HG02759 (cell line): ENCODE measurements at regions not wholly inside any gene's neighbourhood (a gene's known extent, or its start where the extent isn't known, plus 50 kb on each side); places are given as distances from the start of the nearest gene placed in this dataset.

Experiments
- ATAC-seq: cut with Tn5 transposase; IDR thresholded peaks from one replicate; pipeline ENCODE4 v1.9.1; 2021; ENCODE audit warnings: mild to moderate bottlenecking, moderate library complexity; ENCODE audit not compliant: unreplicated experiment

- ATAC-seq = no peak
Observed at GRCh38 chr1:238248356-238248755, 357.6 kb upstream of the ZP4 start.

DNA sequence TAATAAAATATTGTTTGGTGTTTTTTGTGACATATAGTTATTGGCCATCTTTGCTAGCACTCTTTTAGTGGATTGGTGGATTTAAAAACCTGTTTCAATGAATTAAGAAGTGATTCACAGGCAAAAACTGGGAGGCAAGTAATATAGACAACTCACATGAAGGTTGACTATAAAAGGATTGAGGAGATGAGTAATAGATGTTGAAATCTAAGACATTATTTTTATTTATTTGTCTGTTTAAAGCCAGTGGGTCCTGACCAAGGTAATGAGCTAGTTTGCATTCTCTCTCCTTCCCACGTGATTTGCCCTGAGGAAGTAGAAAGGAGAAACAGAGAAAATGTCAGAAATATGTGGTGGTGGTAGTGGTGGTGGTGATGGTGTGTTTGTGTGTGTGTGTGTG, 351.5 kb upstream of the ZP4 start:
- ATAC-seq = no peak

DNA sequence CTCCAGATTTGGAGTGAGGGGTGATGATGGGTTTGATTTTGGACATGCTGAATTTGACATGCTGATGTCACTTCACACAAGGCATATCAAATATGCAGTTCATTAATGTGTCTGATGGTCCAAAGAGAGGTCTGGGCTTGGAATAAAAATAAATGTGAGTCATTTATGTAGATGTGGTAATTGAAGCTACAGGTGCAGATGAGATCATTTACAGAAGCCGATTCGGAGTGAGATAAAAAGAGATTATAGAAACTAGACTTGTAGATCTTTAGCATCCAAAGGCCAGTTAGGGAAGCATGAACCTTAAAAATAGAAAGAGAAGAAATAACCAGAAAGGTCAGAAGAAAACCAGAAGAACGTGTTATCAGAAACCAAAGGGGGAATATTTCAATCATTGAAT, 350.9 kb upstream of the ZP4 start:
- no peak for ATAC-seq

GRCh38 chr1:238239343-238239742, 348.6 kb upstream of the ZP4 start:
- no peak for ATAC-seq

DNA sequence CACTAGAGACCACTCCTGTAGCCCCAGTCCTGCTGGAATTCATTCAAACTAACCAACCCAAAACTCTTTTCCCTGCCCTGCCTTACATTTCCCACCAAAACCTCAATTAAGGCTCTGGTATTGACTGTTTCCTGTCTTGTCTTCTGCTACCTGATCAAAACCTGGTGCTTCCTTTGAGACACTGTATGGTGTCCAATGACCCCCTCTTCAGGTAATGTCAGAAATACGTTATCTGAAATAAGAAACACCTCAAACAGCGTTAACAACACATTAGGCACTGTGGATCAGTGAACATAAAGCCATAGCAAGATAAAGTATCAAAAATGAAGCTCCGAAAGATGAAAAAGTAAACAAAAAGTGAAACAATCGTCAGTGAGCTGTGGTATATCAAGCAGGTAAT, 343.2 kb upstream of the ZP4 start:
- ATAC-seq = no peak

DNA sequence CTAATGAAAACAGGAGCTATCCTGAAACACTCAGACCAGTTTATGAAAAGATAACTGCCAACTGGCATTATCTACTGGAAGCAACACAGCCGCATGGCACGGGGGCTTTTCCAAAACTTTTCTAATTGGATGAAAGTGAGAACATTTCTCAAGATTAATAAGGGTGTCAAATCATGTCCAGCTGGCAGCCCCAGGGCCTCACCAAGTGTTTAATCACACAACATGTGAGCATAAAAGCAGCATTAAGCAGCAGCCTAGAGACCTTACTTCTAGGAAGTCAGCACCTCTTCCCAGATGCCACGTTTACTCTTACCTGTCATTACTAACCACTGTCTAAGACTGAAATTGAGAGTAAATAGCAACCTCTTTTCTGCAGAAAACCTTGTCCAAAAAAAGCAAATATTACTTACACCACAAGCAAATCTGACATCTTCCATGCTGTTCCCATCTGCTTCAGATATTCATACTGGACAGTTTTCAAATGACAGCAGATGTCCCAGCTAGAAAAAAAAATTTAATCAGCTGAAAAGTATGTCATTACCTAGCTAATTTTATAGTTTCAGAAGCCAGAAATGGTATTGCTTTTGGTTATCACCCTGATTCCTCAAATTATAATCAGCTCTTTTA, 341.5 kb upstream of the ZP4 start:
- ATAC-seq = no peak

- no peak for ATAC-seq
Observed at GRCh38 chr1:238226810-238227209, 336.1 kb upstream of the ZP4 start.

DNA sequence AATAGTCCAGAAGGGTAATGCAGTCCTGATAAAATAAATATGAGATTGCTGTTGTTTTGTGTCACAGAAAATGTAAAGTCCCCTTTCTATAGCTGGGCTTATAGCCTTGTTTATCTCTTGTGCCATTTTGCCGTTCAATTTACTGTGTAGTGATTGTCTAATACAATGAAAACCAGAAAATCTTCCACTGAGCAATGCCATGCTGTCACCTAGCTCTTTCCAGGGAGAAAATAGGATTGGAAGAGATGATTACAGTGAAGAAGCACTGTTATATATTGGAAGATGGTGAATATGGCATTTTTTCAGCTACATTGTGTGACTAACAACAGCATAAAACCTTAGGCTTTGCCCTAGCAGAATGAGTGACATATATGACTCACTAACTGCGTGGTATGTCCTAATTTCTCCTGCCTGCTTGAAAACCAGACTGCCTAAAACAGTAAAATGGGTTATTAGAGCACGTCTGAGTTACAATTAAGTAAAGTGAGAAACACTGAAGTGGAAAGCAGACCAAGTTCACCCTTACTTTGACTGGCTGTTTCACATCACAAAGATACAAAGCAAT, 332.4 kb upstream of the ZP4 start:
- ATAC-seq = no peak

DNA sequence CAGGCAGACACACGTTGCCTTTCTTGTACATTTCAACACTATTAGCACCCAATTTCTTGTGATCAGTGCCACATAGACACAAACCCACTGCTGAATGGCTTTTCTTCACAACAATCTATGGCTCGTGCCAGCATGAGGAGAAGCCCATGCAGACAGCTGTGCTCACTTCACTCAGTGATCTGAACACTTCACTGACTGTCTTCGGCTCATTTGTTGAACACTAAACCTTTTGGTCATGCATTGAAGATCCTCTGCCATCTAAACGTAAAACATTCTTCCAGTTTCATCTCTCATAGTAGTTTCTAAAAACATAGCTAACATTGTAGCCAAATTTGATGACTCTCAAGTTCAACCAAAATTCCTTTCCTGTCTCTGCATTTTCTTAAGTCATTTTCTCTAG, 331.0 kb upstream of the ZP4 start:
- no peak for ATAC-seq

DNA sequence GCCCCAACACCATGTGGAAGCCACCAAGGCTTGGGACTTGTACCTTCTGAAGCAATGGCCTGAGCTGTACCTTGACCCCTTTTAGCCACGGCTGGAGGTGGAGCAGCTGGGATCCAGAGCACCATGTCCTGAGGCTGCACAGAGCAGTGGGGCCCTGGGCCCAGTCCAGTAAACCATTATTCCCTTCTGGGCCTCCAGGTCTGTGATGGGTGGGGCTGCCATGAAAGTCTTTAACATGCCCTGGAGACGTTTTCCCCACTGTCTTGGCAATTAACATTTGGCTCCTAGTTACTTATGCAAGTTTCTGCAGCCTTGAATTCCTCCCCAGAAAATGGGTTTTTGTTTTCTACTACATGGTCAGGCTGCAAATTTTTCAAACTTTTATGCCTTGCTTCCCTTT, 323.7 kb upstream of the ZP4 start:
- no peak for ATAC-seq

GRCh38 chr1:238205045-238205662, 314.4 kb upstream of the ZP4 start:
- ATAC-seq = no peak

- ATAC-seq = no peak
Observed at GRCh38 chr1:238201992-238202391, 311.3 kb upstream of the ZP4 start.

DNA sequence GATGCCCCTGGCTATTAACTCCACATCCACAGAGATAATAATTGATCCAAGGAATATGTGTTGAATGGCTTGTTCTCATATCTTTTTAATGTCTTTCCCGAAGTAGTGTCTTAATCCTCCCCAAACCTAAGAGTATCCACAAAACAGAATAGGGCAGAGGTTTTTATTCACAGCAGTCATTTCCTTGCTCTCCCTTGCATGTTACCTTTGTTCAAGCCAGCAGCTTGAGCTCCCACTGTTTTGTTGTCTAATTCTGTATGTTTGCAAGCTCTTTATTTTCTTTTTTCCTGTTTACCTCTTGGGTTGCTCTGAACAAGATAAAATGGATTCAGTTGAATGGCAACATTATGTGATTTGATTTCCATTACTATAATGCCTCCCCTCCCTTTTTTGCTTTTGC, 308.6 kb upstream of the ZP4 start:
- ATAC-seq = no peak

DNA sequence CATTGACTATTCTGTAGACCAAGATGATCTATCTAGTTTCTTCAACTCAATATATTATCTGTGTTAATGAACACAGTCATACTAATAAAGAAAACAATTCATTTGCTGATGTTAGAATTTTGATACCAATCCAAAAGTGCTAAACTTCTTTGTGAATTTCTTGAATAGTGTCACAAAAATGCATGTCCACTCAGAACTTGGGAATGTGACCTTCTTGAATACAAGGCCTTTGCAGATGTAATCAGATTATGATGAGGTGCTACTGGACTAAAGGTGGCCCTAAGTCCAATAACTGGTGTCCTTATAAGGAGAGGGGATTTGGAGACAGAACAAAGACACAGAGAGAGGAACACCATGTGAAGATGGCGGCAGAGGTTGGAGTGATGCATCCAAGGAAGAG, 305.8 kb upstream of the ZP4 start:
- no peak for ATAC-seq

GRCh38 chr1:238191170-238191569, 300.4 kb upstream of the ZP4 start:
- no peak for ATAC-seq

DNA sequence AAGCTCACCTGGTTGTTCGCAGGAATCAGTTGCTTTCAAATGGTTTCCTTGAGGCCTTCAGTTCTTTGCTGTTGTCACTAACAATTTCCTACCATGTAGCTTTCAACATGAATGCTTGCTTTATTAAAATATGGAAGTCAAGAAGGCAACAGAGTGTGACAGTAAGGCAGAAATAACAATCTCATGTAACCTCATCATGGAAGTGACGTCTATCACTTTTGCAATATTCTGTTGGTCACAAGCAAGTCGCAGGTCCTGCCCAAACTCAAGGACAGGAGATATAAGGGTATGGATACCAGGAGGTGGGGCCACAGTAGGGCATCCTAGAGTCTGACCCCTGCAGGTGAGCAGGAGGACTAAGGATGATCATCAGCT, 296.8 kb upstream of the ZP4 start:
- ATAC-seq = no peak

- ATAC-seq = no peak
Observed at GRCh38 chr1:238186887-238187574, 296.3 kb upstream of the ZP4 start.

DNA sequence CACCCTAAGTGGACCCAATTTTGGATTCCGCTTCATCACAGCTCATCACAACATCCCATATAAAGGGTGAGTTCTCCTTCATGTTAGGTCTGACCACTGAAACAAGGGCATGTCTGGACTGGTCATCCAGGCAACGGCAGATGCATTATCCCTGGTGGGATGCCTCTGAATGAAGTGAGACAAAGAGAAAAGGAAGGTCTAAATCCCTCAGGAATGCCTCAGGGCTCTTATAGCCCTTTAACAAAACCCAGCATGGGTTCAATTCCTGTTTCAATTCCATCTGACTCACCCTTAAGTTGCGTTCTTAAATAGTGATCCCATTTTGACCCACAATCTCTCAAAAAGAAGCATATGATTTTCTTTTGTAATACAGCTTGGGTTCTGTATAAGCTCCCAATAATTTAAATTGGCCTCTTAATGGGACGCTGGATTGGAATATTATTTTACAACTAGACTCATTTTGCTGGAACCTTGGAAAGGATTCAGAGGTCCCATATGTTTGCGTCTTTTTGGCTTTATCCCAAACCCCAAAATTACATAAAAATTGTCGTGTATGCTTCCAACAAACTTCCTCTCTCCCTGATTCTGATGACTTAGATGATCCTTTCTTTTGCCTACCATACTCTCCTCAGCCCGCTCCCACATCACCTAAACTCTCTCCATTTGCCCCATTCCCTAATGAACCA, 287.4 kb upstream of the ZP4 start:
- ATAC-seq = no peak

GRCh38 chr1:238177351-238177750, 286.6 kb upstream of the ZP4 start:
- ATAC-seq = no peak

GRCh38 chr1:238176441-238176840, 285.7 kb upstream of the ZP4 start:
- no peak for ATAC-seq

- ATAC-seq = no peak
Observed at GRCh38 chr1:238171985-238172384, 281.3 kb upstream of the ZP4 start.

- no peak for ATAC-seq
Observed at GRCh38 chr1:238161955-238162354, 271.2 kb upstream of the ZP4 start.
